ENCODE measurements at regions not wholly inside any gene's neighbourhood (a gene's known extent, or its start where the extent isn't known, plus 50 kb on each side); places are given as distances from the start of the nearest gene placed in this dataset.

- intact Hi-C loops (cut with micrococcal nuclease): no loop called here
- Histone ChIP-seq H2AFZ (replicated peaks; ENCODE audit: low read length, poor library complexity) (no peak overlapping the region), H3K18ac (ENCODE audit: low read depth, low read length) (no peak overlapping the region), H2AK9ac (replicated peaks; ENCODE audit: low read depth, low read length, poor library complexity) (no peak overlapping the region), H3K36me3 (ENCODE audit: control insufficient read depth, insufficient read depth, low read length) (no peaks in the 10 kb centered on the region), H4K91ac (ENCODE audit: insufficient read depth, low read depth, low read length) (no peak overlapping the region), H2BK20ac (ENCODE audit: low read depth, low read length) (no peak overlapping the region), H3K4ac (ENCODE audit: low read depth, low read length) (no peak overlapping the region), H3K23ac (ENCODE audit: low read depth, low read length) (no peak overlapping the region), H2BK5ac (ENCODE audit: low read depth, low read length, poor library complexity, severe bottlenecking) (no peak overlapping the region), H3K9me3 (ENCODE audit: control insufficient read depth, insufficient read depth, low read length) (peaks cover 10% of the 10 kb centered on the region; the same call in 1 of the 2 replicates), H2BK120ac (ENCODE audit: low read depth, low read length) (no peak overlapping the region), H2AK5ac (ENCODE audit: low read depth, low read length) (no peak overlapping the region), H3K9me1 (ENCODE audit: insufficient read depth, low read length) (no peaks in the 10 kb centered on the region), H4K5ac (ENCODE audit: low read depth, low read length) (no peak overlapping the region), H3K27me3 (ENCODE audit: control insufficient read depth, insufficient read depth, low read length) (no peaks in the 10 kb centered on the region), H3K79me1 (ENCODE audit: low read depth in 1 of 2, low read length in 2 of 2) (no peaks in the 10 kb centered on the region), H3K27ac (ENCODE audit: insufficient read depth, low read length) (no peak overlapping the region), H3K14ac (replicated peaks; ENCODE audit: low read depth, low read length) (no peak overlapping the region), H3K9ac (ENCODE audit: low read depth, low read length) (no peak overlapping the region), H2BK15ac (ENCODE audit: low read depth, low read length) (no peak overlapping the region), H4K8ac (ENCODE audit: low read depth in 2 of 2, low read length in 2 of 2) (no peak overlapping the region), H3K56ac (ENCODE audit: extremely low read depth, insufficient read depth, low read length) (no peak overlapping the region), H4K20me1 (ENCODE audit: insufficient read depth, low read length) (no peaks in the 10 kb centered on the region), H3K4me1 (ENCODE audit: control insufficient read depth, insufficient read depth, low read length) (no peaks in the 10 kb centered on the region), H3K4me2 (ENCODE audit: low read depth, low read length) (no peak overlapping the region), H3K4me3 (ENCODE audit: insufficient read depth, low read depth, low read length) (no peak overlapping the region)
- DNase-seq: no peak
- no TSS peak for BruUV-seq (replicated peaks)
- in situ Hi-C loops (cut with MboI; ENCODE audit: low sequenced_read_pairs): no loop called here
- dilution Hi-C loops (cut with HindIII; ENCODE audit: low sequenced_read_pairs, unreplicated experiment): no loop called here
- ATAC-seq (ENCODE audit: low read depth): no peak
- ChIA-PET POLR2A (ENCODE audit: unreplicated experiment) (no interaction called here), CTCF (no interaction called here)
- no CpG with 5 or more reads among the region's 2 CpGs for WGBS, 2 experiments (ENCODE audit: extremely low coverage in 2 of 2, insufficient read length in 1 of 2)
- TF ChIP-seq NFE2L2 (IDR thresholded peaks at IDR 0.05; ENCODE audit: low read depth, low read length) (no peak), BHLHE40 (IDR thresholded peaks at IDR 0.05; ENCODE audit: low read depth, low read length) (no peak)
- TF ChIP-seq, protein P1, sequence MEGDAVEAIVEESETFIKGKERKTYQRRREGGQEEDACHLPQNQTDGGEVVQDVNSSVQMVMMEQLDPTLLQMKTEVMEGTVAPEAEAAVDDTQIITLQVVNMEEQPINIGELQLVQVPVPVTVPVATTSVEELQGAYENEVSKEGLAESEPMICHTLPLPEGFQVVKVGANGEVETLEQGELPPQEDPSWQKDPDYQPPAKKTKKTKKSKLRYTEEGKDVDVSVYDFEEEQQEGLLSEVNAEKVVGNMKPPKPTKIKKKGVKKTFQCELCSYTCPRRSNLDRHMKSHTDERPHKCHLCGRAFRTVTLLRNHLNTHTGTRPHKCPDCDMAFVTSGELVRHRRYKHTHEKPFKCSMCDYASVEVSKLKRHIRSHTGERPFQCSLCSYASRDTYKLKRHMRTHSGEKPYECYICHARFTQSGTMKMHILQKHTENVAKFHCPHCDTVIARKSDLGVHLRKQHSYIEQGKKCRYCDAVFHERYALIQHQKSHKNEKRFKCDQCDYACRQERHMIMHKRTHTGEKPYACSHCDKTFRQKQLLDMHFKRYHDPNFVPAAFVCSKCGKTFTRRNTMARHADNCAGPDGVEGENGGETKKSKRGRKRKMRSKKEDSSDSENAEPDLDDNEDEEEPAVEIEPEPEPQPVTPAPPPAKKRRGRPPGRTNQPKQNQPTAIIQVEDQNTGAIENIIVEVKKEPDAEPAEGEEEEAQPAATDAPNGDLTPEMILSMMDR (conservative IDR thresholded peaks at IDR 0.05; ENCODE audit: low read depth, low read length): no peak
These were observed 143.6 kb upstream of the GNPDA2 start for GRCh38 chr4:44869985-44870384.

Data from IMR-90 (cell line).